Gastrocnemius medialis (tissue), 4 donors: ENCODE measurements at regions not wholly inside any gene's neighbourhood (a gene's known extent, or its start where the extent isn't known, plus 50 kb on each side); places are given as distances from the start of the nearest gene placed in this dataset.

ENCODE experiments used
- ATAC-seq, 2 donors: fragments of 150-250 bp; one replicate each; pipeline ENCODE4 v1.9.1; 2016
- DNase-seq, 2 donors: peaks; one replicate each; pipeline ENCODE4 v3.0.0-alpha.2; 2019
- H3K27ac ChIP-seq, 4 donors: fragments of 200-600 bp; sonication (generic); 1 replicate in 1 of 4; 2 replicates in 3 of 4; pipeline ENCODE4 v1.5.1; 2016 to 2018; ENCODE audit warnings: mild to moderate bottlenecking in 2 of 4, moderate library complexity in 1 of 4
- H3K27me3 ChIP-seq, 3 donors: fragments of 200-600 bp; sonication (generic) in 2 of 3; 1 replicate in 1 of 3; 2 replicates in 2 of 3; pipeline versions ENCODE4 v1.5.1 to v1.6.0; 2016 to 2019; ENCODE audit warnings: mild to moderate bottlenecking in 1 of 3, moderate library complexity in 1 of 3
- H3K36me3 ChIP-seq, 2 donors: fragments of 200-600 bp; sonication (generic) in 1 of 2; one replicate each; pipeline ENCODE4 v1.5.1; 2017 to 2018
- H3K4me1 ChIP-seq, 2 donors: fragments of 200-600 bp; sonication (generic) in 1 of 2; one replicate each; pipeline ENCODE4 v1.5.1; 2016 to 2017; ENCODE audit warnings: mild to moderate bottlenecking in 2 of 2
- H3K4me3 ChIP-seq, 4 donors: fragments of 200-600 bp; sonication (generic) in 3 of 4; 1 replicate in 1 of 4; 2 replicates in 3 of 4; pipeline ENCODE4 v1.5.1; 2016 to 2019; ENCODE audit warnings: mild to moderate bottlenecking in 2 of 4
- H3K9me3 ChIP-seq, 3 donors: fragments of 200-600 bp; sonication (generic) in 2 of 3; 1 replicate in 1 of 3; 2 replicates in 2 of 3; pipeline ENCODE4 v1.5.1; 2016 to 2019
- CTCF ChIP-seq, 5 experiments: fragments of 450-650 bp in 3 of 5; fragments of 200-600 bp in 2 of 5; sonication (generic) in 2 of 5; IDR thresholded peaks in 4 of 5; conservative IDR thresholded peaks in 1 of 5; 1 replicate in 4 of 5; 2 replicates in 1 of 5; pipeline ENCODE4 v1.5.1; 2016 to 2019; ENCODE audit warnings: antibody characterized with exemption in 5 of 5, mild to moderate bottlenecking in 3 of 5, moderate library complexity in 3 of 5
- POLR2A ChIP-seq, 2 donors: fragments of 450-650 bp; IDR thresholded peaks; one replicate each; pipeline ENCODE4 v1.6.1; 2017; ENCODE audit warnings: antibody characterized with exemption in 2 of 2, mild to moderate bottlenecking in 2 of 2, moderate library complexity in 2 of 2
- in situ Hi-C, 4 donors: fragments of 200-750 bp; cut with MboI; loops; one replicate each; pipeline versions ENCODE4 v1.15.0 to v1.8.0; 2017; ENCODE audit warnings: low sequenced_read_pairs in 4 of 4
- intact Hi-C: fragments of 100-400 bp; cut with DNase I; formaldehyde crosslinking; loops from one replicate; pipeline ENCODE4 v1.15.1; 2023; ENCODE audit warnings: low total_unique reads

GRCh38 chr4:188941524-188942119 is 802.4 kb downstream of the TRIML1 start:
- H3K4me1 ChIP-seq: no peaks in the 10 kb centered on the region
- intact Hi-C loops: no loop called here
- H3K4me3 ChIP-seq: no peak overlapping the region
- no peaks in the 10 kb centered on the region for H3K9me3 ChIP-seq
- H3K27me3 ChIP-seq: no peaks in the 10 kb centered on the region
- no peak for ATAC-seq
- TF ChIP-seq CTCF (IDR thresholded peaks at IDR 0.05 in 4 of 5, conservative IDR thresholded peaks at IDR 0.05 in 1 of 5) (no peak), POLR2A (IDR thresholded peaks at IDR 0.05) (no peak)
- H3K36me3 ChIP-seq: no peaks in the 10 kb centered on the region
- in situ Hi-C loops: no loop called here
- no peak overlapping the region for H3K27ac ChIP-seq
- no peak for DNase-seq

GRCh38 chr4:188942606-188943005 is 803.4 kb downstream of the TRIML1 start:
- ATAC-seq (no peak), DNase-seq (no peak)
- in situ Hi-C loops: no loop called here
- Histone ChIP-seq H3K27ac (no peak overlapping the region), H3K9me3 (no peaks in the 10 kb centered on the region), H3K4me3 (no peak overlapping the region), H3K4me1 (no peaks in the 10 kb centered on the region), H3K36me3 (no peaks in the 10 kb centered on the region), H3K27me3 (no peaks in the 10 kb centered on the region)
- intact Hi-C loops: no loop called here
- TF ChIP-seq POLR2A (IDR thresholded peaks at IDR 0.05): no peak
- TF ChIP-seq CTCF (IDR thresholded peaks at IDR 0.05 in 4 of 5, conservative IDR thresholded peaks at IDR 0.05 in 1 of 5): no peak

- TF ChIP-seq CTCF (IDR thresholded peaks at IDR 0.05 in 4 of 5, conservative IDR thresholded peaks at IDR 0.05 in 1 of 5) (no peak), POLR2A (IDR thresholded peaks at IDR 0.05) (no peak)
- intact Hi-C loops: no loop called here
Observed at GRCh38 chr4:188949596-188949995, 810.4 kb downstream of the TRIML1 start.

GRCh38 chr4:188955066-188955465 is 815.8 kb downstream of the TRIML1 start:
- in situ Hi-C loops: no loop called here
- no peak overlapping the region for H3K4me3 ChIP-seq
- no peak overlapping the region for H3K27ac ChIP-seq
- no peaks in the 10 kb centered on the region for H3K9me3 ChIP-seq
- H3K36me3 ChIP-seq: no peaks in the 10 kb centered on the region
- H3K27me3 ChIP-seq: no peaks in the 10 kb centered on the region
- DNase-seq: no peak
- ATAC-seq: no peak
- H3K4me1 ChIP-seq: no peaks in the 10 kb centered on the region
- TF ChIP-seq CTCF (IDR thresholded peaks at IDR 0.05 in 4 of 5, conservative IDR thresholded peaks at IDR 0.05 in 1 of 5) (no peak), POLR2A (IDR thresholded peaks at IDR 0.05) (no peak)
- intact Hi-C loops: no loop called here

More at GRCh38 chr4:188949596-188949995, 810.4 kb downstream of the TRIML1 start:
- in situ Hi-C loops: no loop called here
- no peak overlapping the region for H3K4me3 ChIP-seq
- ATAC-seq: no peak
- H3K36me3 ChIP-seq: no peaks in the 10 kb centered on the region
- no peaks in the 10 kb centered on the region for H3K4me1 ChIP-seq
- no peak overlapping the region for H3K27ac ChIP-seq
- no peaks in the 10 kb centered on the region for H3K9me3 ChIP-seq
- H3K27me3 ChIP-seq: no peaks in the 10 kb centered on the region
- no peak for DNase-seq

- Histone ChIP-seq H3K36me3 (no peaks in the 10 kb centered on the region), H3K4me1 (no peaks in the 10 kb centered on the region), H3K4me3 (no peak overlapping the region), H3K27me3 (no peaks in the 10 kb centered on the region), H3K9me3 (no peaks in the 10 kb centered on the region), H3K27ac (no peak overlapping the region)
- no peak for TF ChIP-seq CTCF (IDR thresholded peaks at IDR 0.05 in 4 of 5, conservative IDR thresholded peaks at IDR 0.05 in 1 of 5)
- no peak for TF ChIP-seq POLR2A (IDR thresholded peaks at IDR 0.05)
- intact Hi-C loops (no loop called here), in situ Hi-C loops (no loop called here)
- DNase-seq (no peak), ATAC-seq (no peak)
Observed at GRCh38 chr4:188956566-188956965, 817.3 kb downstream of the TRIML1 start.
